GM21390 (cell line): ENCODE measurements at regions not wholly inside any gene's neighbourhood (a gene's known extent, or its start where the extent isn't known, plus 50 kb on each side); places are given as distances from the start of the nearest gene placed in this dataset.
A peak's percentile ranks its signal among the peaks of the same experiment; 100 is the strongest.
"Not testable (repeated sequence)": the region's sequence is repeated elsewhere in the genome, so short reads cannot be mapped to it uniquely, and the experiment has no call there.

Experiments used
- ATAC-seq: cut with Tn5 transposase; IDR thresholded peaks from one replicate; pipeline ENCODE4 v1.9.1; 2021; ENCODE audit not compliant: unreplicated experiment

DNA sequence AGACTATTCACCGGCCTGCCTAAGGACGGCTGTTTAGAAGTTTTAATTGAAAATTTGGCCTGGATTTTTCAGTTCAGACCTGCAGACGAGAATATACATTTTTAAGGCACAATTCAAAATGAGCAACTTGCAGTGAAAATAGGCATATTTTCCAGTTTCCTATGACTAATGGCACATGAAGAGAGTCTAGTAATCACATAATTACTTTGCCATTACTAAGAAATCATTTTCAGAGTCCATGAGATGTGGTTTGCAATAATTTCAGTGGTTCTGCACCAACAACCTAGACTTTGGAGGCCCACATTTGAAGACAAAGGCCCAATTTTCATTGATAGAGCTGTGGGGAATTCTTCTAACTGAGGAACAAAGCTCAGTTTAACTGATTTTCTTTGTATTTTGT lies 205.3 kb downstream of the SOX2 start:
- no peak for ATAC-seq

DNA sequence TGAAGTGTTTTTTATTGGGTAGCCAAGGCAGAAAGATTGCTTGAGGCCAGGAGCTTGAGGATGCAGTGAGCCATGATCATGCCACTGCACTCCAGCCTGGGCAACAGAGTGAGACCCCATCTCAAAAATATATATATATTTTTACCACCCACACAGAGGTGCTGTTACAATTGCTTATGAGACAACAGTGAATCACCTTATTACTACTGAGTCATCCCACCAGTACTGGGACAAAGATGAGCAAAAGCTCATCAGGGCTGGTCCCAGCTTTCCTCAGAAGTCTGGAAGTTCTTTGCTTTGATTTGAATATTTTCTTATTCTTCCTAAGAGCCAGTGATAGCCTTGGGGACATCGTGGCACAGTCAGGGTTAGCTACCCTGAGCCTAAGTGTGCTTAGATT lies 207.7 kb downstream of the SOX2 start:
- ATAC-seq = no peak

DNA sequence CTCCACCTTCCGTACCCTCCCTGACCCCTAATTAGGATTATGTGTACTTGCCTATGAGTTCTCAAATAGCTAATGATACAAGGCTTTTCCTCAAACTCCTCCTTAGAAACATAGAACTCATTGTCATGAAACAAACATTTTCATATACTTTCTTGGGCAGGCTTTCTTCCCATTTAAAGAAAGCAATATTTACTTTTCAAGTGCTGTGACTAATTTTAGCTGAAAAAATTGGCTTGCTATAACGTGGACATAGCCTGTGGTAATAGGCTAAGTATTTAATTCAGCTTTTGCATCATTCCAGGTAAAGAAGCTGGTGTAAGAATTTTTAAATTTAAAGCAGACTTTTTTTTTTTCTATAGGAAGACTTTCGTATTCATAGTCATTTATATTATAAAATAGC lies 208.7 kb downstream of the SOX2 start:
- no peak for ATAC-seq

DNA sequence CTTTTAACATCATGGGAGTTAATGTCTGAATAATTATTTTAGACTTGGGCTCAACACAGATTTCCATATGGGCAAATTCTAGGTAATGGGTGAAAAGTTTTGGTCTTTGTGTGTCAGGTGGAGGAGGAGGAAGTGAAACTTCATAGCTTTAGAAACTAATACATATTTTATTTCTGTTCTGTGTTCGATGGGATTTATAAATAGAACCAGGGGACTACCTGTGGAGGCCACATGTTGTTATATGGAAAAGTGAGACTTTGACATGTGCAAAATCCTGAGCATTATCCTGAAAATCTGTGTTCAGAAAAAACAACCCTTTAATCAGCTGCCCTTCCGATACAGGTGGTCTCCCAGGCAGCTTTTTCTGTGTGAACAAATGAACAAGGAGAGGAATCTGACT lies 209.5 kb downstream of the SOX2 start:
- ATAC-seq = peak; percentile 90

DNA sequence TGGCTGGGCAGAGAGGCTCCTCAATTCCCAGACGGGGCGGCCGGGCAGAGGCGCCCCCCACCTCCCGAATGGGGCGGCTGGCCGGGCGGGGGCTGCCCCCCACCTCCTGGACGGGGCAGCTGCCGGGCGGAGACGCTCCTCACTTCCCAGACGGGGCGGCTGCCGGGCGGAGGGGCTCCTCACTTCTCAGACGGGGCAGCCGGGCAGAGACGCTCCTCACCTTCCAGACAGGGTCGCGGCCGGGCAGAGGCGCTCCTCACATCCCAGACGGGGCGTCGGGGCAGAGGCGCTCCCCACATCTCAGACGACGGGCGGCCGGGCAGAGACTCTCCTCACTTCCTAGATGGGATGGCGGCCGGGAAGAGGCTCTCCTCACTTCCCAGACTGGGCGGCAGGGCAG lies 214.1 kb downstream of the SOX2 start:
- ATAC-seq = not testable (repeated sequence)

DNA sequence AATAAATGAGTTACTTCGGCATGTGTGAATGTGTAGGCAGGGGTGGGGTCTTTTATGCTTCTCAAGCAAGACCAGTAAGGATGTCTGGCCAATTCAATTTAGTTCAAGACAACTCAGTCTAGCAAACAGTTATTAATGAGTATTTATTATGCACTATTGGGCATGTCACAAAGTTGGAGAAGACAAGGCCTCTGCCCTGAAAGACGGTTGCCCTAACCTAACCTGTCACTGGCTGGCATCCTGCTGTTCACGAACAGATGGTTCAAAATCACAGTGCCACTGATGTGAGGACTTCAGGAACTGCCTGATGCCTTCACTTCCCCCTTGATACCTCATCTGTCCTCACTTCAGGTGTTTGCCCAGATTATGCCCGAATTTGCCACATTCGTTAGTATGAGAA lies 217.8 kb downstream of the SOX2 start:
- ATAC-seq = no peak

DNA sequence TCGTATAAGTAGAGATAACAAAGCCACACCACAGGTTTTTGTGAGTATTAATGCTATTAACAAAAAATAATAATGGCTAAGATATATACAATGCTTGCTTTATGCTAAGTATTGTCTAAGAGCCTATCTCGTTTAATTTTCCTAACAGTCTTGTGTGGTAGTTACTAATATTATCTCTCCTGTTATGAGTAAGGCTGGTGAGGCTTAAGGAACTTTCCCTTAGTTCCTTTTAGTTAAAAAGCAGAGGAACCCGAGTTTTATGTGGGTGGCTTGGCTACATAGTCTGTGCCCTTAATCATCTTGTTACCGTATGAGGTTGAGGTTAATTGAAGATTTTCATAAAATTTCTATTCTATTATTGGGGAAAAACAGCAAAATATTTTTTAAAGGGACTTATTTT lies 218.4 kb downstream of the SOX2 start:
- no peak for ATAC-seq

DNA sequence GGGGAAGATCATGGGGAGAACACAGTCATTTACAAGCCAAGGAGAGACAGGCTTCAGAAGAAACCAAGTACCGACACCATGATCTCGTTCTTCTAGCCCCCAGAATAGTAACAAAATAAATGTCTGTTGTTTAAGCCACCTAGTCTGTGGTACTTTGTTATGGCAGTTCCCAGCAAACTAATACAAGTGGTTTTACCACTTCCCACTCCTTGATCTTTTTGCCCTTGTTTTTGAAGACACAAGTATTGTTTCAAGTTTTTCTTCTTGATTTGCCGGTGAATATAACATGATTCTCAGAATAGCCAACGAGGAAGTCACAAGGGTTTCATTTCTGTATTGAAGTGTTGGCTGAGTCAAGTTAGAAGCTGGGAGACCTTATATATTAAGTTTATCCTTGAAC lies 220.3 kb downstream of the SOX2 start:
- peak; percentile 70 for ATAC-seq

DNA sequence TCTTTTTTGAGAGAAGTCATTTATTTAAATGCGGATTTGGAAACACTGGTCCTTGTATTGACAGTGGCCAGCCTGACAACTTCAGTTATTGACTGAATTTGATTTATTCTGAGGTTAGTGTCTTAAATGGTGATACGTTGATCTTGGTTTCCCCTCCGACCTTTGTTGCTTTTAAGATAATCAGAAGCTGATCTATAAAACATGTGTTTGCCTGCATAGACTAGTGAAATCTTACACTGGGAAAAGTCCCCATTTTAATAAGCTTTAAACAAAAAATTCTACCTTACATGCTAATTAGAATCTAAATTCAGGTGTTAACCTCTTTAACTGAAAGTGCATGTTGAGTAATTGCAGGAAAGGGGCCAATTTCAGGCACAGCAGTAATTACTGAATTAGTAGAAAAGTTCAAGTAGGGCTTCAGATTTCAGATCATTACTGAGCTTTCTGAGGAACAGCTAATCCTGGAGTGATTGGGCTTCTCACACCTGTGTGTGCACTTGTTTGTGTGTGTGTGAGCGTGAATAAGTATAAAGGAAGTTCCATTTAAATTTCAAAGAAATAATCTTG lies 221.4 kb downstream of the SOX2 start:
- peak; percentile 37 for ATAC-seq

DNA sequence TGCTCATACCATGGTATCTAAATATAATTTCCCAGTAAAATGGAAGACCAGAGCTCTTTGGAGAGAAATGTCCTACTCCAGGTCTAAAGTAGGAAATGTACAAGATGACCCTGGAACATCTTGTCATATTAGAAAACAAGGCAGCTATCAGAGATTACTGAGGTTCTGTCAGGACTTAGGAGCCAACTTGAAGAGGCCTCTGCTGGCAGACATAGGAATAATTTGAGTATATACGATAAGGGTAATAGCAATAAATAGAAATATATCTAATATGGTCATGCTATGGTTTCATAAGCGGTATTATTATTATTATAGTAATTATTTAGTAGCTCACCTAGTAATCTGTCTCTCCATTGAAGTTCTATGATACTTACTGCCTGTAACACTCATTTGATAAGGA lies 224.2 kb downstream of the SOX2 start:
- ATAC-seq = no peak

DNA sequence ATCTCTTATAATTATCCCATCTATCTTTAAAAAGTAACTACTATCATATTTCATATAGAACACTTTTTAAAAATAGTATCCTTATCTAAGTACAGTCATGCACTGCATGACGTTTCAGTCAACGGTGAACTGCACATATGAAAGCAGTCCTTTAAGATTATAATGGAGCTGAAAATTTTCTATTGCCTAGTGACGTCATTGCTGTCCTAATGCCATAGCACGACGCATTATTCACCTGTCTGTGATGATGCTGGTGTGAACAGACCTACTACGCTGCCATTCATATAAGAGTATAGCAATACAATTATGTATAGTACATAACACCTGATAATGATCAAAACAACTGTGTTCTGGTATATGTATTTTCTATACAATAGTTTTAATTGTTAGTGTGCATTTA lies 225.0 kb downstream of the SOX2 start:
- ATAC-seq = no peak

DNA sequence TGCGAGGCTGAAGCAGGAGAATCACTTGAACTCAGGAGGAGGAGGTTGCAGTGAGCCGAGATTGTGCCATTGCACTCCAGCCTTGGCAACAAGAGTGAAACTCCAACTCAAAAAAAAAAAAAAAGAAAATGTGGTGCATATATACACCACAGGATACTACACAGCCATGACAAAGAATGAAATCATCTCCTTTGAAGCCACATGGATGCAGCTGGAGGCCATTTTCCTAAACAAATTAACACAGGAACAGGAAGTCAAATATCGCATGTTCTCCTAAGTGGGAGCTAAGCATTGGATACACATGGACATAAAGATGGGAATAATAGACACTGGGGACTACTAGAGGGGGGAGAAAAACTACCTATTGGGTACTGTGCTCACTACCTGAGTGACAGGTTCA lies 226.9 kb downstream of the SOX2 start:
- ATAC-seq = not testable (repeated sequence)

DNA sequence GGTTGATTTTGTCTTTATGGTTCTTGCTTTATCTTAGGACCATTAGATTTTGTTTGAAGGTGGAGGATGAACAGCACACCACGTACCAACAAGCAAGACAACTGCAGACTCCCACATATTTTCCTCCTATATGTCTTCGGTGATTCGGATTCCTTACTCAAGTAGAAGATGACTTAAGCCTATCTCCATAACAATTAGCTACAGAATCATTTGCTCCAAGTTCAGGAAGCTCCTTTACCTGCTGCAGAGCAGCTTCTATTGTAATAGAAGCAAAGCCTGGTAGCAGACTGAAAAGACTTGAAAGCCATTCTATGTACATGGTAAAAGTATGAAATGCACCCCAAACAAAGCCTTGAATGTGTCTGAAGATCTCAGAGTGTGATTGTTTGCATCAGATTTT lies 229.0 kb downstream of the SOX2 start:
- no peak for ATAC-seq

DNA sequence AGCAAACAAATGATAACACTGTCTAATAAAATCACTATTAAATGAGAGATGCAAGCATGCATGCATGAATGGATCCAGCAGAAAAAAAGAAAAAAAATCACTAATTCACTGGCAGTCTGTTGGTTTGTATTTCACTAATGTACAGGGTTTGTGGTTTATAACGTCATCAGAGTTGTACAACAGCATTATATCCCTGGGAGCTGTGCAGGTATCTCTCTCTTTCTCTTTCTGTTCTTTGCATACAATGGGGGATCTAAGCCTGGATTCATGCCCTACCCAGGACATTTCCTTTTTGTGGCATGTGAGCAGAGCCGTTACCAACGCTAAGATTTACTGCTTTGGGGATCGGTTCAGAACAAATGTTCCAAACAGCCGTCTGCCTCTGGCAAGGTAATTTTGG lies 229.5 kb downstream of the SOX2 start:
- ATAC-seq = peak; percentile 88

DNA sequence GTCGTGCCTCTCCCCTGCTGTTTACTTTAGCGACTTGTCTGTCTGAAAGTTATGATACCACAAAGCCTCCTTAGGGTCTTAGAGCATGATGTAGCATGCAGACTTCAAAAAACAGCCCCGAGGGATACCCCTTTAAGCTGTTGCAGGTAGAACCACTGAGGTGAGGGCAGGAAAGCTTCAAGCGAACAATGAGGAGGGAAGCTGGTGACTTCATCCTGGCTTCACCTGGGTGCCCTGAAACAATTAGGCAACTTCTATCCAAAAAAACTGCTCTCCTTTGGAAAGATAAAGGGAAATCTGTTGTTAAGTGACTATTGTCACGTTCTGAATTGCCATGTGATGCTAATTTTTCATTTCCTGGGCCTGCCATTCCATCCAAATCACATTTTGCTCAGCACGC lies 231.6 kb downstream of the SOX2 start:
- no peak for ATAC-seq

DNA sequence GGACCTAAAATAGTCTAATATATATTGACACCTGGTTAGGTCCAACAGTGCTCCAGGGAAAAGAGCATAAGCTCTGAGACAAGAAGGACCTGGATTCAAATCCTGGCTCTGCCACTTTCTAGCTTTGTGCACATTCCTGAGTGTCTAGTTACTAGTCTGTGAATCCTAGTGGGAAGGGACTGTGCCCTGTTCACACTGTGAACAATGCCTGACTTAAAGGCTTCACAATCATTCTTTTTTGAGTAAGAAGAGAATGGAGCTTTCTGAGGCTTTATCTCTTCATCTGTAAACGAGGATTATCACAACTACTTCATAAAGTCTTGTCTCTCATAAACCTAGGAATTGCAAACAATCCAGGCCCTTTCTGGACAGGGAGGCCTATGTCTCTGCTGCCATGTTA lies 235.9 kb downstream of the SOX2 start:
- no peak for ATAC-seq

DNA sequence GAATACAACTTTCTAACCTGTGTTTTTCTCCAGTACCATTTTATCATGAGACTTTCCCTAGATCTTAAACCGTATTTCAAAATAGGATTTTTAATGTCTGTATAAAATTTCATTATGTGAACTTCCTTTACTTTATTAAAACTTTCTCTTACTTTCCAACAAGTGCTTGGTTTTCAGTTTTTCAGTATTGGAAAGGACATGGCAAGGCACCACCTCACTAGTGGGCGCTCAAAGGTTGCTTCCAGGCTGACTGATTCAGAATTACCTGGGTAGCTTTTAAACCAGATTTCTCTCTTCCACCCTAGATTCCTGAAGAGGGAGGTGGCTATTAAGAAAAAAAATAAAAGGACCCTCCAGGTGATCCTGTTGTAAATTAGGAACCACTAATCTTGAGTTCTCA lies 236.6 kb downstream of the SOX2 start:
- ATAC-seq = no peak

DNA sequence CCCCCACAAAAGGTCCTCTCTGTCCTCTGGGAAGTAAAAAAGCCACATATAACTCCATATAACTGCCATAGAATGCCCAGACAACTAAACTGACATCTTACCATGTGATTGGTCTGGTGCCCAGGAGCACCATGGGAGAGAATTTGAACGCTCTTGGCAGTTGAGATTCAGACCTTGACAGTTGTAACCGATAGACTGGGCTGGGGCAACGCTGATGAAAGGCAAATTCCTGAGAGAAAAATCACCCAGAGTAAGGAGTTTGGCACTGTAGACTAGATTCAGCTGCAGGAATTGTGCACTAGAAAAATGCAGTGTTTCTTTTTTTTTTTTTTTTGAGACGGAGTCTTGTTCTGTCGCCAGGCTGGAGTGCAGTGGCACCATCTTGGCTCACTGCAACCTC lies 240.5 kb downstream of the SOX2 start:
- no peak for ATAC-seq

DNA sequence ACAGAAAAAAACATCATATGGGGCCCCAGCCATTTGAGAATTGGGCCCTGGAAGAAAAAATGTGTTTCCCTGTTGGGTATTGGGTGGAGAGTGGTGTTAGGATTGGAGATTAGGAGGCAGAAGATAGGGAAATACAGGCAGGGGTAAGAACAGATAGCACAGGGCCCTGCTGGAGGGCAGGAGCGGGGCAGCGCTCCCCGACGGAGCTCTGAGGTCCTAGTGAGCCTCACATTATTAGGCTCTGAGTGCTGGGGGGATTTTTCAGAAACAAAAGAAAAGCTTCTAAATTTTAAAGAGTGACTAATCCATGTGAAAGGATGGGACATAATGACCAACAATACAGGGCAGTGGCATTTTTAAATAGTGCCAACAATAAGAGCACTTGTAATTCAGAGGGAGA lies 241.2 kb downstream of the SOX2 start:
- no peak for ATAC-seq

DNA sequence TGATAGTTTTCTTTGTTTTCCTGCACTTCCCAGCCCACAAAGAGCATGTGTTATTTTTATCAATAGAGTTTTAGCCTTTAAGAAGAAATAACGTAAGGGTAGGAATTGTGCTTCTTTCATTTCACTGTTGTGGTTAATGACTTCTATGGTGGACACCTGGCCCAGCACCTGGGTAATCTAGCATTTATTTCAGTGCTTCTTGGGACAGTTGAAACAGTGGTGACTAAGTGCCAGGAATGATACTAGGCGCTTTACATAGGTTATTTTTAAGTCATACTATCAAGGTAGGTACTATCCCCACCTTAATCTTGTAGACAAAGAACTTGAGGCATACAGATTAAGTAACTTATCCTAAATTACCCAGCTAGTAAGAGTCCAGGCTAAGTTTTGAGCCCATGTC lies 243.8 kb downstream of the SOX2 start:
- peak; percentile 56 for ATAC-seq

DNA sequence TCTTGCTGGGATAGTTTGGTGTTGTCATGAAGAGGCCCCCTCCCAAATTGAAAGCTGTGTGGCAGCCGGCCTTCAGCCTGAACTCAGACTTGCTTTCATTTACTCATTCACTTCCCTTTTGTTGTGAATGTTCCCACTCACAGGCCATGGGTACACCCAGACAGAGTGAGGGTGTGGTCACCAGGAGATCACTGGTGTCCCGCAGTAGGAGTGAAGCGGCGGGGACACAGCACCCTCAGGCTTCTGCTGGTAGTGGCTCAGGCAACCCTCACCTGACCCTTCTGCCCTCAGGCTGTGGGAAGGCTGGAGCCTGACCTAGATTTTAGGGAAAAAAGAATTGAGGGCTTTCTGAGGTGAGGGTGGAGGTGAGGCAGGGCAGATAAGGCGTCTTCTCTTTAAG lies 244.4 kb downstream of the SOX2 start:
- ATAC-seq = peak; percentile 42

DNA sequence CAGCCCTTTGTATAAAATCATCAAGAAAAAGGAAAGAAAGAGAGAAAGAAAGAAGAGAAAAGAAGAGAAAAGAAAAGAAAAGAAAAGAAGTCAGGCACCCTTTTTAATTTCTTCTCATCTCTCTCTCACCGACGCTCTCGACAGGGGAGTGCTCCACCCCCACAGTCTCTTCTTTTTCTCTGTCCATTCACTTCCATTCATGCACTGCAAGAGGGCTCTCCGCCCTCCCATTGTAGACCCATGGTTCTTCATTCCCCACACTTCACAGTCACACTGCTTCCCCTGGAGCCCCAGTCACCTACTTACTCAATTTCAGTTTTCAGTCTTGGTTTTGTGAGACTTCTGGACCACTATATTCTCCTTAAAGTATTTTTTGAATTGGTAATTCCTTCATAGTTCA lies 254.7 kb downstream of the SOX2 start:
- no peak for ATAC-seq

DNA sequence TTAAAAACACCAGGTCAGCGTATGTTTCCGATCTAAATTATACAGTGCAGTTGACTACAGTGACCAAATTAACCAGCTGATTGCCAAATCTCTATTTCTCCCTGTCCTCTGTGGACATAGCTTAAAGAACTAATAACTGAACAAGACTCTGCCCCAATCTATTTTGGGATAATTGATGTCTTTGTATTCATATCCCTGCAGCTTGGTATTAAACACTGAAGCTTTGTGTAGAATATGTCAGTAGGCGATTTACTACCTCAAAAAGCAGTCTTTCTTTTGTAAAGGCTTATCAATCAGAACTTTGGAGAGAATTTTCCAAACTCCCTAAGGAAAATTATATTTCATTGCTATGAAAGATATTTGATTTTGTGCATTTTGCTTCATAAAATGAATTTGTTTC lies 258.2 kb downstream of the SOX2 start:
- ATAC-seq = no peak

DNA sequence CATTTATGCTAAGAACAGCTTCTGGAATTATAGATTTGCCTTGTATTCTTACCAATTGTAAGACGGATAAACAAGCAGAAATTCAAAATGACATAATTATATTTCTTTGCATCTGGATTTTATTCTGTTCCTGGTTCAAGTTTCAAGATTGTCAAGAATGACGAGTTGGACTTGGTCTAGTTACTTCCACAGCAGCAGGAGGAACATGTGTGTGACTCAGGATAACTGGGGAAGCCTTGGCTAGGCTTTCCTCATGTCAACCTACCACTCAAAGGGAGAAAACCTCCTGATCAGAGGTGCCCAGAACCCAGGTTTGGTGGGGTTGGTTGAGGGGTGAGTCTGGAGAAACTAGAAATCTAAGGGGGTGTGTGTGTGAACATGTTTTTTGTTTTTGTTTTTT lies 259.7 kb downstream of the SOX2 start:
- ATAC-seq = no peak
